ENCODE measurements at regions not wholly inside any gene's neighbourhood (a gene's known extent, or its start where the extent isn't known, plus 50 kb on each side); places are given as distances from the start of the nearest gene placed in this dataset.

DNA sequence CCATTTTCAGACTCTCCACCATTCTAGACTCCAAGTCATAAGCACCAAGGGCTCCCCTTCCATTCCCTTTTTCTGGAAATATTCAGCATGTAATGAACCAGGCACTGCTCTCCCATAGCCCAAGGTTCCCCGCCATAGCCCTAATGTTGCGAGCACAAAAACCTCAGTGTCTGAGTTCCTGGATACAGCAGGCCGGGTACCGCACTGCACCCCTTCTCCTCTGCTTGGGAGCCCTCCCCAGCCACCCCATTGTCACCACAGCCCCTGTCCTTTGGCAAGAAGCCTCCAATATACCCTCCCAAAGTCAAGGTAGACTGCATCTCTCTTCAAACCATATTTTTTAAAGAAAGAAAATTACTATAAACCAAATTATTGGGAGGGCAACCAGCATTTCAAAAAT, 1341.1 kb downstream of the BRD1 start:
- Histone ChIP-seq H3K27ac (no peak overlapping the region), H3K27me3 (peaks cover 28 to 62% (median 45%) of the 10 kb centered on the region in 9 donors), H3K4me1 (peaks cover 0 to 12% (median 3%) of the 10 kb centered on the region in 12 donors), H3K36me3 (no peaks in the 10 kb centered on the region), H3K4me3 (no peak overlapping the region), H3K9me3 (no peaks in the 10 kb centered on the region)
- ATAC-seq, result no peak
- WGBS, 4 donors, result 80 to 87% (median 86%) methylated on average over 4 of the region's 4 CpGs
- TF ChIP-seq POLR2A (IDR thresholded peaks at IDR 0.05), result no peak
- TF ChIP-seq, protein P1, sequence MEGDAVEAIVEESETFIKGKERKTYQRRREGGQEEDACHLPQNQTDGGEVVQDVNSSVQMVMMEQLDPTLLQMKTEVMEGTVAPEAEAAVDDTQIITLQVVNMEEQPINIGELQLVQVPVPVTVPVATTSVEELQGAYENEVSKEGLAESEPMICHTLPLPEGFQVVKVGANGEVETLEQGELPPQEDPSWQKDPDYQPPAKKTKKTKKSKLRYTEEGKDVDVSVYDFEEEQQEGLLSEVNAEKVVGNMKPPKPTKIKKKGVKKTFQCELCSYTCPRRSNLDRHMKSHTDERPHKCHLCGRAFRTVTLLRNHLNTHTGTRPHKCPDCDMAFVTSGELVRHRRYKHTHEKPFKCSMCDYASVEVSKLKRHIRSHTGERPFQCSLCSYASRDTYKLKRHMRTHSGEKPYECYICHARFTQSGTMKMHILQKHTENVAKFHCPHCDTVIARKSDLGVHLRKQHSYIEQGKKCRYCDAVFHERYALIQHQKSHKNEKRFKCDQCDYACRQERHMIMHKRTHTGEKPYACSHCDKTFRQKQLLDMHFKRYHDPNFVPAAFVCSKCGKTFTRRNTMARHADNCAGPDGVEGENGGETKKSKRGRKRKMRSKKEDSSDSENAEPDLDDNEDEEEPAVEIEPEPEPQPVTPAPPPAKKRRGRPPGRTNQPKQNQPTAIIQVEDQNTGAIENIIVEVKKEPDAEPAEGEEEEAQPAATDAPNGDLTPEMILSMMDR (IDR thresholded peaks at IDR 0.05), result no peak
- peak in 1 of 5 donors; percentile 1 for DNase-seq
- intact Hi-C loops (cut with DNase I), result no loop called here

DNA sequence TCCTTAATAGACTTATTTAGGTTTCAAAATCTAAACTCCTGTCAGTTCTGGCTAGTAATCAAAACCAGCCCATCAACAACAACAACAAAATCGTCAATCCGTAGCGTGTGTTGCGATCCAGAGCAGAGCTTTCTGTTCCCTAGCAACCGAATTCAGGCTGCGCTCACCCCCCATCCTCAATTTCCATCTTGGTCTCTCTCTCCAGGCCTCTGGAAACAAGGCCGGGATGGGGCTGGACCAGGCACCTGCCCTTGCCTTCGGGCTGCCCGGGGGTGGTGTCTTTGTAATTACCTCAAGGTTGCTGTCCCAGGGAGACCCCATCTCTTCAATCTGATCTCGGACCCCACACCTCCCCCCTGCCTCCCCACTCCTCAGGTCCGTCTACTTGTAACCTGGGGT, 1341.5 kb downstream of the BRD1 start:
- no peaks in the 10 kb centered on the region for H3K9me3 ChIP-seq
- H3K27me3 ChIP-seq, result peaks cover 24 to 58% (median 41%) of the 10 kb centered on the region in 9 donors
- H3K4me1 ChIP-seq, result peaks cover 0 to 12% (median 3%) of the 10 kb centered on the region in 12 donors
- WGBS, 4 donors, result 49 to 59% (median 52%) methylated on average over 11 of the region's 11 CpGs
- H3K36me3 ChIP-seq, result no peaks in the 10 kb centered on the region
- no peak overlapping the region for H3K27ac ChIP-seq
- no peak for ATAC-seq
- no peak for TF ChIP-seq POLR2A (IDR thresholded peaks at IDR 0.05)
- TF ChIP-seq, protein P1 (IDR thresholded peaks at IDR 0.05), result no peak
- DNase-seq, result peak in 2 of 5 donors; percentile 2 to 14
- intact Hi-C loops (cut with DNase I), result no loop called here
- no peak overlapping the region for H3K4me3 ChIP-seq

GRCh38 chr22:48485149-48486133, 1342.2 kb downstream of the BRD1 start:
- peaks cover 19 to 51% (median 34%) of the 10 kb centered on the region in 9 donors for H3K27me3 ChIP-seq
- H3K36me3 ChIP-seq, result no peaks in the 10 kb centered on the region
- no peak overlapping the region for H3K4me3 ChIP-seq
- DNase-seq, result peak in 2 of 5 donors; percentile 4 to 13
- no peak for ATAC-seq
- no peak for TF ChIP-seq POLR2A (IDR thresholded peaks at IDR 0.05)
- no peak overlapping the region for H3K27ac ChIP-seq
- H3K9me3 ChIP-seq, result no peaks in the 10 kb centered on the region
- peaks cover 0 to 11% (median 2%) of the 10 kb centered on the region in 12 donors for H3K4me1 ChIP-seq
- intact Hi-C loops (cut with DNase I), result no loop called here
- WGBS, 4 donors, result 46 to 52% (median 48%) methylated on average over 21 to 22 of the region's 22 CpGs

DNA sequence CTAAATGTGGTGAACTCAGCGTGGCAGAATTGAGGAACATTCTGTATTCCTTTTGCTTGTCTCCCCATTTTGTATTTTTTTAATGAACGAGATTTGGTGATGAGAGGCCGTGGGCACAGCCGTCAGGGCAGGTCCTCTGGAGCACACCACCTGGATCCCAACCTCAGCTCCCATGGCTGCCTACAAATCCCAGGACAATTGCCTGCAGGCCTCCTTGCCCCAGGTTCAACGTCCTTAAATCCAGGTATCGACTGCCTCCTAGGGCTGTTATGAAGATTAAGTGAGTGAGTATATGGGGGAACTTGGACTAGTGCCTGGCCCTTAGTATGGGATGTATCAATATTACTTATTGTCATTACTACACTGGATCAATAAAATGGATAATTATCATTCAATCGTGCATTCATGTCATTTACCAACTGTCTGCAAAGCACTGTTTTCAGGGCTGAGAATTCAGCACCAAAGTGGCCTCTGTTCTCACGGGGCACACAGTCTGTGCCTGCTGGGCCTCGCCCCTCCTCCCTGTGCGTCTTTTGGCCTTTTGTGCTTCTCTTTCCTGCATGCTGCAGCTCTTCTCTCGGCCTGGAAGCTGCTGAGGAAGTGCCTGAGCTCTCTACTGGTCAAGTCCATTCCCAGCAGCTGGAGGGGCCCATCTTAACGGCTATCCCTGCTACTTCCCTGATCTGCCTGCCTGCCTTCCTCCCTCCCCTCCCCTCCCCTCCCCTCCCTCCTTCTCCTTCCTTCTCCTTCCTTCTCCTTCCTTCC, 1343.7 kb downstream of the BRD1 start:
- WGBS, 4 donors, result 51 to 59% (median 54%) methylated on average over 12 of the region's 12 CpGs
- Histone ChIP-seq H3K4me1 (no peaks in the 10 kb centered on the region), H3K36me3 (no peaks in the 10 kb centered on the region), H3K27ac (no peak overlapping the region), H3K27me3 (peaks cover 9 to 40% (median 23%) of the 10 kb centered on the region in 9 donors), H3K4me3 (no peak overlapping the region), H3K9me3 (no peaks in the 10 kb centered on the region)
- intact Hi-C loops (cut with DNase I), result no loop called here
- no peak for ATAC-seq
- DNase-seq, result peak in 1 of 5 donors; percentile 1
- TF ChIP-seq, protein P1 (IDR thresholded peaks at IDR 0.05), result no peak
- TF ChIP-seq POLR2A (IDR thresholded peaks at IDR 0.05), result no peak

Data from heart left ventricle (tissue), 16 donors.